Caki2 (cell line): ENCODE measurements at regions not wholly inside any gene's neighbourhood (a gene's known extent, or its start where the extent isn't known, plus 50 kb on each side); places are given as distances from the start of the nearest gene placed in this dataset.
"Not testable (repeated sequence)": the region's sequence is repeated elsewhere in the genome, so short reads cannot be mapped to it uniquely, and the experiment has no call there.

Source experiments
- DNase-seq: peaks from one replicate; pipeline ENCODE4 v3.0.0-alpha.2; 2015; ENCODE audit warnings: low read depth
- in situ Hi-C: cut with HindIII; loops from 2 replicates; pipeline ENCODE4 v1.10.0; 2016; ENCODE audit warnings: low sequenced_read_pairs, low pct_unique_long_range_greater_than_20kb, mixed read lengths

GRCh38 chr12:3365463-3366411, 125.3 kb upstream of the PRMT8 start:
- DNase-seq, result no peak
- in situ Hi-C loops, result no loop called here

- DNase-seq, result no peak
- in situ Hi-C loops, result no loop called here
These were observed 124.4 kb upstream of the PRMT8 start for GRCh38 chr12:3366451-3367110.

- in situ Hi-C loops, result no loop called here
- DNase-seq, result no peak
These were observed 123.1 kb upstream of the PRMT8 start for GRCh38 chr12:3367750-3368444.

- in situ Hi-C loops, result no loop called here
- no peak for DNase-seq
These were observed 120.0 kb upstream of the PRMT8 start for GRCh38 chr12:3371018-3371417.

GRCh38 chr12:3375326-3375725, 115.7 kb upstream of the PRMT8 start:
- no peak for DNase-seq
- in situ Hi-C loops, result no loop called here

GRCh38 chr12:3376779-3377455, 114.1 kb upstream of the PRMT8 start:
- DNase-seq, result no peak
- in situ Hi-C loops, result no loop called here

GRCh38 chr12:3378655-3379054, 112.3 kb upstream of the PRMT8 start:
- in situ Hi-C loops, result no loop called here
- no peak for DNase-seq

GRCh38 chr12:3379079-3379478, 111.9 kb upstream of the PRMT8 start:
- in situ Hi-C loops, result no loop called here
- no peak for DNase-seq

- DNase-seq, result no peak
- in situ Hi-C loops, result no loop called here
These were observed 110.6 kb upstream of the PRMT8 start for GRCh38 chr12:3380200-3381043.

- no peak for DNase-seq
- in situ Hi-C loops, result no loop called here
These were observed 109.7 kb upstream of the PRMT8 start for GRCh38 chr12:3381059-3382047.

GRCh38 chr12:3389986-3390385, 101.0 kb upstream of the PRMT8 start:
- no peak for DNase-seq
- in situ Hi-C loops, result no loop called here

GRCh38 chr12:3397596-3397995, 93.4 kb upstream of the PRMT8 start:
- in situ Hi-C loops, DNase-seq: not testable (repeated sequence)

- in situ Hi-C loops, result no loop called here
These were observed 92.7 kb upstream of the PRMT8 start for GRCh38 chr12:3398196-3398789.

GRCh38 chr12:3405821-3406220, 85.2 kb upstream of the PRMT8 start:
- in situ Hi-C loops, result no loop called here
- DNase-seq, result no peak

More at GRCh38 chr12:3398196-3398789, 92.7 kb upstream of the PRMT8 start:
- DNase-seq, result peak; percentile 69

GRCh38 chr12:3407723-3408122, 83.3 kb upstream of the PRMT8 start:
- in situ Hi-C loops, result no loop called here
- DNase-seq, result no peak

GRCh38 chr12:3409662-3410061, 81.3 kb upstream of the PRMT8 start:
- no peak for DNase-seq
- in situ Hi-C loops, result no loop called here
